ENCODE measurements at regions not wholly inside any gene's neighbourhood (a gene's known extent, or its start where the extent isn't known, plus 50 kb on each side); places are given as distances from the start of the nearest gene placed in this dataset.

- TF ChIP-seq, protein P1, sequence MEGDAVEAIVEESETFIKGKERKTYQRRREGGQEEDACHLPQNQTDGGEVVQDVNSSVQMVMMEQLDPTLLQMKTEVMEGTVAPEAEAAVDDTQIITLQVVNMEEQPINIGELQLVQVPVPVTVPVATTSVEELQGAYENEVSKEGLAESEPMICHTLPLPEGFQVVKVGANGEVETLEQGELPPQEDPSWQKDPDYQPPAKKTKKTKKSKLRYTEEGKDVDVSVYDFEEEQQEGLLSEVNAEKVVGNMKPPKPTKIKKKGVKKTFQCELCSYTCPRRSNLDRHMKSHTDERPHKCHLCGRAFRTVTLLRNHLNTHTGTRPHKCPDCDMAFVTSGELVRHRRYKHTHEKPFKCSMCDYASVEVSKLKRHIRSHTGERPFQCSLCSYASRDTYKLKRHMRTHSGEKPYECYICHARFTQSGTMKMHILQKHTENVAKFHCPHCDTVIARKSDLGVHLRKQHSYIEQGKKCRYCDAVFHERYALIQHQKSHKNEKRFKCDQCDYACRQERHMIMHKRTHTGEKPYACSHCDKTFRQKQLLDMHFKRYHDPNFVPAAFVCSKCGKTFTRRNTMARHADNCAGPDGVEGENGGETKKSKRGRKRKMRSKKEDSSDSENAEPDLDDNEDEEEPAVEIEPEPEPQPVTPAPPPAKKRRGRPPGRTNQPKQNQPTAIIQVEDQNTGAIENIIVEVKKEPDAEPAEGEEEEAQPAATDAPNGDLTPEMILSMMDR (IDR thresholded peaks at IDR 0.05), result no peak
- no peak for TF ChIP-seq POLR2AphosphoS5 (IDR thresholded peaks at IDR 0.05)
- TF ChIP-seq POLR2A (IDR thresholded peaks at IDR 0.05), result no peak
These were observed 396.7 kb downstream of the BUD13 start for GRCh38 chr11:116376054-116376453.
